ENCODE measurements at regions not wholly inside any gene's neighbourhood (a gene's known extent, or its start where the extent isn't known, plus 50 kb on each side); places are given as distances from the start of the nearest gene placed in this dataset.

DNA sequence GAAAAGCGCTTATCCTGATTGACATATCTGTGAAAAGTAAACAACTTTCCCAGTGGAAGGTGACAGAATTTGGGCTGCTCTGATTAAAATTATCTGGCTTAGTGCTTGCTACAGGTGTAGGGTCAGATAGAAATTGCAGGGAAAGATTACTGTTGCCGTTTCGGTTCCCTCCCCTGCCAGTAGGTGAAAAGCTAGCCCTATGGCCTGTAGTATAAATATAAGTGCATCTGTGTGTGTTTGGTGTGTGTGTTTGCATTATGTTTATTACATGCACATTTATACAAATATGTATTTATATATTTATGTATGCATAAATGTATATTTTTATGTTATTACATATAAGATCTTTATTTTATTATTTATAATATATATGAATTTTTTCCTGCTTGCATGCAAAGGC is 72.3 kb upstream of the VOPP1 start:
- TF ChIP-seq POLR2A (IDR thresholded peaks at IDR 0.05) = no peak
- TF ChIP-seq, protein P1, sequence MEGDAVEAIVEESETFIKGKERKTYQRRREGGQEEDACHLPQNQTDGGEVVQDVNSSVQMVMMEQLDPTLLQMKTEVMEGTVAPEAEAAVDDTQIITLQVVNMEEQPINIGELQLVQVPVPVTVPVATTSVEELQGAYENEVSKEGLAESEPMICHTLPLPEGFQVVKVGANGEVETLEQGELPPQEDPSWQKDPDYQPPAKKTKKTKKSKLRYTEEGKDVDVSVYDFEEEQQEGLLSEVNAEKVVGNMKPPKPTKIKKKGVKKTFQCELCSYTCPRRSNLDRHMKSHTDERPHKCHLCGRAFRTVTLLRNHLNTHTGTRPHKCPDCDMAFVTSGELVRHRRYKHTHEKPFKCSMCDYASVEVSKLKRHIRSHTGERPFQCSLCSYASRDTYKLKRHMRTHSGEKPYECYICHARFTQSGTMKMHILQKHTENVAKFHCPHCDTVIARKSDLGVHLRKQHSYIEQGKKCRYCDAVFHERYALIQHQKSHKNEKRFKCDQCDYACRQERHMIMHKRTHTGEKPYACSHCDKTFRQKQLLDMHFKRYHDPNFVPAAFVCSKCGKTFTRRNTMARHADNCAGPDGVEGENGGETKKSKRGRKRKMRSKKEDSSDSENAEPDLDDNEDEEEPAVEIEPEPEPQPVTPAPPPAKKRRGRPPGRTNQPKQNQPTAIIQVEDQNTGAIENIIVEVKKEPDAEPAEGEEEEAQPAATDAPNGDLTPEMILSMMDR (IDR thresholded peaks at IDR 0.05) = no peak
- Histone ChIP-seq H3K9me3 (replicated peaks in 1 of 3) (peaks cover 0 to 5% (median 0%) of the 10 kb centered on the region in 3 donors), H3K4me1 (replicated peaks in 1 of 2) (no peaks in the 10 kb centered on the region), H3K36me3 (replicated peaks in 1 of 2) (no peaks in the 10 kb centered on the region), H3K4me3 (no peak overlapping the region), H3K27me3 (no peaks in the 10 kb centered on the region), H3K27ac (no peak overlapping the region)
- DNase-seq = no peak
- intact Hi-C loops (cut with DNase I) = loop anchor here in 1 of 2 donors (10.0 kb wide), 1 partner anchor 430 kb away; no protein-coding TSS in a partner anchor
- WGBS, 4 donors = 83 to 95% (median 93%) methylated on average over 3 of the region's 3 CpGs

DNA sequence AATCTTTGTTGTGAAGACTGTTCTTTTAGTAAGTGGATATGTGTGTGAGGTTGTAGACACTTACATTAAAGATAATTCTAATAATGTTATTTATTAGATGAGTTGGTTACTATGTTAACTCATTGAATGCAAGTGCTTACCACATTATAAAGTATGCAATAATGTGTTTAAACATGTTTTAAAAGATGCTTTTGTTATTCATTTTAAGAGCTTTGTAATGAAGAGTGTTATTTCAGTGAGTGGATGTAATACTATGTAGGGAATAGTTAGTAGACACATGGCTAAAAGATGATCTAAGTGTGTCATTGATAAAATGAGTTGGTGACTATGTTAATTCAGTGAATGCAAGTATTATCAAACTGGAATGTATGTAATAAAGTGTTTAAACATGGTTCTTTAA is 70.0 kb upstream of the VOPP1 start:
- Histone ChIP-seq H3K4me1 (replicated peaks in 1 of 2) (no peaks in the 10 kb centered on the region), H3K9me3 (replicated peaks in 1 of 3) (peaks cover 0 to 6% (median 0%) of the 10 kb centered on the region in 3 donors), H3K4me3 (no peak overlapping the region), H3K36me3 (replicated peaks in 1 of 2) (no peaks in the 10 kb centered on the region), H3K27ac (no peak overlapping the region), H3K27me3 (no peaks in the 10 kb centered on the region)
- intact Hi-C loops (cut with DNase I) = loop anchor here in 1 of 2 donors (10.0 kb wide), 1 partner anchor 433 kb away; no protein-coding TSS in a partner anchor
- no peak for DNase-seq
- TF ChIP-seq POLR2A (IDR thresholded peaks at IDR 0.05) = no peak
- TF ChIP-seq, protein P1 (IDR thresholded peaks at IDR 0.05) = no peak

DNA sequence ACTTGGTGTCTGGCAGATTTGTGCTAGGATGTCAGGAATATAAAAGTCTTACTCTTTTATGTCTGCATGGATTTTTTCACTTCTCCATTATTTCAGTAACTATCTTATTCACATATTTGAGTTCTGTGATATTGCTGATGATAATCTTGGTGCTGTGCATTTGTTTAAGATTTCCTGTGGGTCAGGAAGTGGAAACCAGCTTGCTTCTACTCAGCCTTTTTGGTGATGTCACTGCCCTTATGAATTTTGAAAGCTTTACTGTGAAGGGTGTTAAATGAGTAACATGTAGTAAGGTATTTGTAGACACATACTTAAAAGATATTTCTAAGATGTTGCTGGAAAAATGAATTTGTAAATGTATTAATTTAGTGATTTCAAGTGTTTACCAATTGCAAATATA is 69.5 kb upstream of the VOPP1 start:
- no peaks in the 10 kb centered on the region for H3K36me3 ChIP-seq (replicated peaks in 1 of 2)
- no peak overlapping the region for H3K27ac ChIP-seq
- no peaks in the 10 kb centered on the region for H3K27me3 ChIP-seq
- H3K4me1 ChIP-seq (replicated peaks in 1 of 2) = no peaks in the 10 kb centered on the region
- peaks cover 0 to 6% (median 0%) of the 10 kb centered on the region in 3 donors for H3K9me3 ChIP-seq (replicated peaks in 1 of 3)
- TF ChIP-seq POLR2A (IDR thresholded peaks at IDR 0.05) = no peak
- TF ChIP-seq, protein P1 (IDR thresholded peaks at IDR 0.05) = no peak
- no peak for DNase-seq
- H3K4me3 ChIP-seq = no peak overlapping the region
- intact Hi-C loops (cut with DNase I) = loop anchor here in 1 of 2 donors (10.0 kb wide), 1 partner anchor 433 kb away; no protein-coding TSS in a partner anchor

DNA sequence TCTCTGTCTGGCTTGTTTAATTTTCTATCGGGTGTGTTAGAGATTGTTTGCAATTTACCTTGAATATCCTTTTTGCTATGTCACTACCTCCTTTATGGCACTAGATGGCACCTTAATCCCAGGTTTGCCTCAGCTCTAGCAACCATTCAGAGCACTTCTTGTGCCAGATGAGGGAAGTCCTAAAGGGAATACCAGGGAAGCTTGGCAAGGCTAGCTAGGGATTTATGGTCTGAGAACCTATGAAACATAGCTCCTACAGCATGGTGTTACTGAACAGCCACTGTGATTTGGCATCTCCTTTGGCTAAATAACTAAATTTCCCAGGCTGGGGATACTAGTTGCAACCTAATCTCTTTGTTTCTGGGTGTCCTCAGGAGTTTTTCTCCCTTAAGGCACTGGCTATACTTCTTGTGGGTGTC is 69.0 kb upstream of the VOPP1 start:
- H3K4me1 ChIP-seq (replicated peaks in 1 of 2) = no peaks in the 10 kb centered on the region
- H3K9me3 ChIP-seq (replicated peaks in 1 of 3) = peaks cover 0 to 6% (median 0%) of the 10 kb centered on the region in 3 donors
- DNase-seq = peak; percentile 49 to 78 (median 65)
- intact Hi-C loops (cut with DNase I) = loop anchor here in 1 of 2 donors (10.0 kb wide), 1 partner anchor 434 kb away; no protein-coding TSS in a partner anchor
- 0 to 2% (median 0%) methylated on average over 1 of the region's 1 CpG for WGBS, 4 donors
- H3K27ac ChIP-seq = no peak overlapping the region
- H3K27me3 ChIP-seq = no peaks in the 10 kb centered on the region
- H3K36me3 ChIP-seq (replicated peaks in 1 of 2) = no peaks in the 10 kb centered on the region
- TF ChIP-seq, protein P1 (IDR thresholded peaks at IDR 0.05) = peak; percentile 47 to 96 (median 88)
- TF ChIP-seq POLR2A (IDR thresholded peaks at IDR 0.05) = no peak
- H3K4me3 ChIP-seq = no peak overlapping the region
